Liver (tissue), 3 donors: ENCODE measurements at regions not wholly inside any gene's neighbourhood (a gene's known extent, or its start where the extent isn't known, plus 50 kb on each side); places are given as distances from the start of the nearest gene placed in this dataset.

Source experiments
- EGR1 ChIP-seq, 2 donors: IDR thresholded peaks; 2 replicates each; pipeline ENCODE4 v1.6.1; 2016 to 2018; ENCODE audit warnings: antibody characterized with exemption in 2 of 2, low read depth in 2 of 2
- FOXA2 ChIP-seq: IDR thresholded peaks from 2 replicates; pipeline ENCODE4 v1.6.1; 2016; ENCODE audit warnings: antibody characterized with exemption
- GABPA ChIP-seq, 2 donors: IDR thresholded peaks in 1 of 2; conservative IDR thresholded peaks in 1 of 2; 2 replicates each; pipeline ENCODE4 v1.6.1; 2016; ENCODE audit warnings: antibody characterized with exemption in 2 of 2, mild to moderate bottlenecking in 1 of 2, moderate library complexity in 1 of 2
- JUND ChIP-seq, 2 donors: IDR thresholded peaks; 2 replicates each; pipeline ENCODE4 v1.6.1; 2016; ENCODE audit warnings: antibody characterized with exemption in 2 of 2
- MAX ChIP-seq: IDR thresholded peaks from 2 replicates; pipeline ENCODE4 v1.6.1; 2016; ENCODE audit warnings: antibody characterized with exemption
- RAD21 ChIP-seq, 2 donors: IDR thresholded peaks; 2 replicates each; pipeline ENCODE4 v1.6.1; 2016; ENCODE audit warnings: antibody characterized with exemption in 2 of 2, mild to moderate bottlenecking in 2 of 2
- RXRA ChIP-seq, 2 donors: IDR thresholded peaks; 2 replicates each; pipeline ENCODE4 v1.6.1; 2017 to 2018; ENCODE audit warnings: antibody characterized with exemption in 2 of 2, mild to moderate bottlenecking in 1 of 2
- SP1 ChIP-seq: IDR thresholded peaks from 2 replicates; pipeline ENCODE4 v1.6.1; 2018; ENCODE audit warnings: antibody characterized with exemption, mild to moderate bottlenecking
- TAF1 ChIP-seq: conservative IDR thresholded peaks from 2 replicates; pipeline ENCODE4 v1.6.1; 2016; ENCODE audit warnings: antibody characterized with exemption, mild to moderate bottlenecking
- YY1 ChIP-seq: IDR thresholded peaks from 2 replicates; pipeline ENCODE4 v1.6.1; 2016; ENCODE audit warnings: antibody characterized with exemption, mild to moderate bottlenecking
- ZBTB33 ChIP-seq: IDR thresholded peaks from 2 replicates; pipeline ENCODE4 v1.6.1; 2016; ENCODE audit warnings: antibody characterized with exemption
- TF ChIP-seq, protein P1 (sequence below): fragments of 150-350 bp; IDR thresholded peaks from 2 replicates; pipeline ENCODE4 v1.5.1; 2017; ENCODE audit warnings: improper control_type of control experiment, low read depth, low read length; ENCODE audit not compliant: missing input control
- TF ChIP-seq, protein P2 (sequence below): IDR thresholded peaks from 2 replicates; pipeline ENCODE4 v1.6.1; 2016; ENCODE audit warnings: antibody characterized with exemption
- TF ChIP-seq, protein P3 (sequence below): IDR thresholded peaks from 2 replicates; pipeline ENCODE4 v1.6.1; 2016; ENCODE audit warnings: antibody characterized with exemption, mild to moderate bottlenecking
- donor health status: healthy.
- donor health status: healthy.

- TF ChIP-seq, protein P1, sequence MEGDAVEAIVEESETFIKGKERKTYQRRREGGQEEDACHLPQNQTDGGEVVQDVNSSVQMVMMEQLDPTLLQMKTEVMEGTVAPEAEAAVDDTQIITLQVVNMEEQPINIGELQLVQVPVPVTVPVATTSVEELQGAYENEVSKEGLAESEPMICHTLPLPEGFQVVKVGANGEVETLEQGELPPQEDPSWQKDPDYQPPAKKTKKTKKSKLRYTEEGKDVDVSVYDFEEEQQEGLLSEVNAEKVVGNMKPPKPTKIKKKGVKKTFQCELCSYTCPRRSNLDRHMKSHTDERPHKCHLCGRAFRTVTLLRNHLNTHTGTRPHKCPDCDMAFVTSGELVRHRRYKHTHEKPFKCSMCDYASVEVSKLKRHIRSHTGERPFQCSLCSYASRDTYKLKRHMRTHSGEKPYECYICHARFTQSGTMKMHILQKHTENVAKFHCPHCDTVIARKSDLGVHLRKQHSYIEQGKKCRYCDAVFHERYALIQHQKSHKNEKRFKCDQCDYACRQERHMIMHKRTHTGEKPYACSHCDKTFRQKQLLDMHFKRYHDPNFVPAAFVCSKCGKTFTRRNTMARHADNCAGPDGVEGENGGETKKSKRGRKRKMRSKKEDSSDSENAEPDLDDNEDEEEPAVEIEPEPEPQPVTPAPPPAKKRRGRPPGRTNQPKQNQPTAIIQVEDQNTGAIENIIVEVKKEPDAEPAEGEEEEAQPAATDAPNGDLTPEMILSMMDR: no peak
- TF ChIP-seq RAD21 (IDR thresholded peaks at IDR 0.05): no peak
- TF ChIP-seq, protein P2, sequence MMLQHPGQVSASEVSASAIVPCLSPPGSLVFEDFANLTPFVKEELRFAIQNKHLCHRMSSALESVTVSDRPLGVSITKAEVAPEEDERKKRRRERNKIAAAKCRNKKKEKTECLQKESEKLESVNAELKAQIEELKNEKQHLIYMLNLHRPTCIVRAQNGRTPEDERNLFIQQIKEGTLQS: no peak
- no peak for TF ChIP-seq TAF1
- TF ChIP-seq MAX: no peak
- TF ChIP-seq ZBTB33: no peak
- no peak for TF ChIP-seq EGR1 (IDR thresholded peaks at IDR 0.05; ENCODE audit: low read depth in 2 of 2)
- no peak for TF ChIP-seq GABPA (IDR thresholded peaks at IDR 0.05 in 1 of 2, conservative IDR thresholded peaks at IDR 0.05 in 1 of 2)
- TF ChIP-seq YY1: no peak
- no peak for TF ChIP-seq SP1
- TF ChIP-seq JUND (IDR thresholded peaks at IDR 0.05): no peak
- TF ChIP-seq, protein P3, sequence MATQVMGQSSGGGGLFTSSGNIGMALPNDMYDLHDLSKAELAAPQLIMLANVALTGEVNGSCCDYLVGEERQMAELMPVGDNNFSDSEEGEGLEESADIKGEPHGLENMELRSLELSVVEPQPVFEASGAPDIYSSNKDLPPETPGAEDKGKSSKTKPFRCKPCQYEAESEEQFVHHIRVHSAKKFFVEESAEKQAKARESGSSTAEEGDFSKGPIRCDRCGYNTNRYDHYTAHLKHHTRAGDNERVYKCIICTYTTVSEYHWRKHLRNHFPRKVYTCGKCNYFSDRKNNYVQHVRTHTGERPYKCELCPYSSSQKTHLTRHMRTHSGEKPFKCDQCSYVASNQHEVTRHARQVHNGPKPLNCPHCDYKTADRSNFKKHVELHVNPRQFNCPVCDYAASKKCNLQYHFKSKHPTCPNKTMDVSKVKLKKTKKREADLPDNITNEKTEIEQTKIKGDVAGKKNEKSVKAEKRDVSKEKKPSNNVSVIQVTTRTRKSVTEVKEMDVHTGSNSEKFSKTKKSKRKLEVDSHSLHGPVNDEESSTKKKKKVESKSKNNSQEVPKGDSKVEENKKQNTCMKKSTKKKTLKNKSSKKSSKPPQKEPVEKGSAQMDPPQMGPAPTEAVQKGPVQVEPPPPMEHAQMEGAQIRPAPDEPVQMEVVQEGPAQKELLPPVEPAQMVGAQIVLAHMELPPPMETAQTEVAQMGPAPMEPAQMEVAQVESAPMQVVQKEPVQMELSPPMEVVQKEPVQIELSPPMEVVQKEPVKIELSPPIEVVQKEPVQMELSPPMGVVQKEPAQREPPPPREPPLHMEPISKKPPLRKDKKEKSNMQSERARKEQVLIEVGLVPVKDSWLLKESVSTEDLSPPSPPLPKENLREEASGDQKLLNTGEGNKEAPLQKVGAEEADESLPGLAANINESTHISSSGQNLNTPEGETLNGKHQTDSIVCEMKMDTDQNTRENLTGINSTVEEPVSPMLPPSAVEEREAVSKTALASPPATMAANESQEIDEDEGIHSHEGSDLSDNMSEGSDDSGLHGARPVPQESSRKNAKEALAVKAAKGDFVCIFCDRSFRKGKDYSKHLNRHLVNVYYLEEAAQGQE: no peak
- no peak for TF ChIP-seq FOXA2
- TF ChIP-seq RXRA (IDR thresholded peaks at IDR 0.05): no peak
These were observed 52.4 kb upstream of the PWWP2A start for GRCh38 chr5:160171666-160172065.
